Left cardiac atrium (tissue), 4 donors: ENCODE measurements at regions not wholly inside any gene's neighbourhood (a gene's known extent, or its start where the extent isn't known, plus 50 kb on each side); places are given as distances from the start of the nearest gene placed in this dataset.
A peak's percentile ranks its signal among the peaks of the same experiment; 100 is the strongest.

Experiments used
- ATAC-seq, 2 donors: fragments of 200-7000 bp; cut with Tn5 transposase; one replicate each; pipeline ENCODE4 v1.9.1; 2020; ENCODE audit warnings: mild to moderate bottlenecking in 2 of 2, moderate library complexity in 2 of 2
- DNase-seq: peaks from one replicate; pipeline ENCODE4 v3.0.0-alpha.2; 2020
- intact Hi-C, 2 donors: fragments of 100-400 bp; cut with DNase I; formaldehyde crosslinking; loops; one replicate each; pipeline versions ENCODE4 v1.14.1 to v1.15.1; 2022 to 2023
- donor health status: DM: no; HTN: yes; CAD: no.
- donor health status: DM: no; HTN: yes; CAD: no; lungs with severe emphysema.
- donor health status: DM: yes; HTN: yes; CAD: no.
- donor health status: Dilated cardiomyopathy.

DNA sequence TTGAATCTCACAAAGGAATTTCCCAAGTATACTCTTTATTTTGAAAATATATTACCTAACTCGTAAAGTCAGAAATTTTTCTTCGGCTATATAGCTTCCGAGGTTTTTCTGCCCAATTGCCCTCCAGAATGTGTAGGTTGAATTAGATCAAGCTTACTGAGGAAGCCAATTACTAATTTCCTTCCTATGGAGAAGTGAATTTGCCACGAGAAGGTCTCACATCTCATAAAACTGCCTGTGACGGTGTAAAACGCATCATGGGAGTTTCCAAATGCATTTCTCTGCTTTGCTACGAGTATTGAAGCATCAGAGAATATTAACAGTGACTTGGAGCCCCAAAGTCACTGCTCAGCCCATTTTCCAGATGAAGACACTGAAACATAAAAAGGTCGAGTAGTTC, 262.3 kb downstream of the PTBP2 start:
- intact Hi-C loops = no loop called here
- DNase-seq (no peak), ATAC-seq (no peak)

DNA sequence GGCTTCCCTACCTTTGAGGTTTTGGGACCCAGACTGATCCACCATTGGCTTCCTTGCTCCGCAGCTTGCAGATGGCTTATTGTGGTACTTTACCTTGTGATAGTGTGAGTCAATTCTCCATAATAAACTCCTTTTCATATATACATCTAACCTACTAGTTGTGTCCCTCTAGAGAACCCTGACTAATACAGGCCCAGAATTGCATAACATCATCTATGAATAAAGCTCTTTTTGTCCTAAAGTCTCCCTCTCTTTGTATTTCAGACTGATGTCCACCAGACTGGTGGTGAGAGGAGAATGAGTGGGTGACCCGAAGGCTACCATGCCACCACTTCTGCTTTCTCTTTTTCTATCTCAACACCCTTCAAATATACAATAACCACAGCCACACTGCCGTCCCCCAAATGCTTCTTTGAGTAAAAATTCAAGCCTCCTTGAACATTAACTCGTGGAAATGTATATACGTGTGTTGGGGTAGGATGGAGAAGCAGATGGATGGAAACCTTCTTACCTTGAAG, 265.7 kb downstream of the PTBP2 start:
- ATAC-seq (no peak), DNase-seq (no peak)
- intact Hi-C loops = no loop called here

DNA sequence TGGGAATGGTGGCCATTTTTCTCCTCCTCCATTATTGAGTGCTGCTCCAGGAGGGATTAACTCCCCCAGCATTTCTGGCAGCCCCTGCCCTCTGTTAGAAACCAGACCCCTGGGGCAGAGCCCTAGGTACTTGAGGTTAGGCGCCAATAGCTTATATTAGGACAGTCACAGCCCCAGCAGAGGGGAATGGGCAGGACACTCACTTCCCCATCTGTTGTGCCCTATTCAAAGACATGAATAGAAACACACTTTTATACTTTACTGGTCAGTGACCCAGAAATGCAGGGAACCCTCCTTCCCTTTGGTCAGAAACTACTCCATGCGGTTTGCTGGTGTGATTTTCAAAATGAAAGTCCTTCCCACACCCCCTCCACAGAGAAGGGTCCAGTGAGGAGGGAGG, 267.7 kb downstream of the PTBP2 start:
- DNase-seq (no peak), ATAC-seq (no peak)
- intact Hi-C loops = no loop called here

DNA sequence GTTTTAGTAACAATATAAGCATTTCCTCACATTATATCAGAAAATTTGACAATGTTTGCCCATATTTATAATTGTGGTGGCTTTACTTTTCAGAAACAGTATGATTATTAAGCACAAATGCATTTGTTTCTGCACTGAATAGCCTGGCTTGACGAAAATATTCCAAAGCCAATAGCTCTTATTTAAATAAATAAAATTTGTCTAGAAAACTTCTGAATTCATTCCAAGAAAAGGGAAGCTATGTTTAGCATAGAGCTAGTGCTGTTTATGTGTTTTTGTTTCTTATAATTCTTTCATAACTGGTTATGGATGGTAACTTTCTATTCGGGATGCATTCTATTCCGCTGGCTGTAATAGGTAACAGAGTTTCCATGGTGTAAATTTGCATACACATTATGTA, 268.6 kb downstream of the PTBP2 start:
- ATAC-seq (no peak), DNase-seq (no peak)
- intact Hi-C loops = no loop called here

DNA sequence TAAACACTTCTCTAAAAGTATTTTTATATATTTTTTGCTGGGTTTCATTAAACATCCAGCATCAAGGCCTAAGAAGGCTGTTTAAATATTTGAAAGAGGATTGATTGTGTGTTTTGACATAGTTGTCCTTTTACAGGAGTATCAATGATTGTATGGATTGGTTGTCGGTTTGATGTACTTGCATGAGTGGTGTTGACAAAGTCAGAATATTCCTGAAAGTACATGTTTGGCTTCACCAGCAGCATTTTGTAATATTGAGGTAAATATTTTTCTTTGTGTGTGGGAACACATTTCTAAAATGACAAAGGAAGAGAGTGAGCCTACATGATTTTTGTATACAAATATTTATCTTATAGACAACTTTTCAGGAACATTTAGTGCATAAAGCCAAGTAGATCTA, 269.7 kb downstream of the PTBP2 start:
- no peak for DNase-seq
- intact Hi-C loops = no loop called here
- ATAC-seq = no peak

DNA sequence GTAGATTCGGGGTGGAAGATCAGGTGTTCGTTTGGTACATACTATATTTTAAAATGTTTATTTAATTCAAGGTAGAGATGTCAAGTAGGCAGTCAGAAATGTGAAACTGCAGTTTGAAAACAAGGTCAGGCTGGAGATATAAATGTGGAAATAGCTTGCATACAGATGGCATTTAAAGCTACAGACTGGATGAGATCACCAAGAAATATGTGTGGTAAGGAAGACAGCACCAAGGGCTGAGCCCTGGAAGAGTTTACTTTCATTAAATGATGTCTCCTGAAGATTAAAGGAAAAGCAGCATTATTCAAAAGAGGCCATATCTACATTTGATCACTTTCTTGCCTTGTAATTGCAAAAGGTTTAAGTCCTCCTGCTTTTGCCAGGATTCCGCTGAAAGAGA, 271.3 kb downstream of the PTBP2 start:
- no peak for DNase-seq
- no peak for ATAC-seq
- intact Hi-C loops = no loop called here

DNA sequence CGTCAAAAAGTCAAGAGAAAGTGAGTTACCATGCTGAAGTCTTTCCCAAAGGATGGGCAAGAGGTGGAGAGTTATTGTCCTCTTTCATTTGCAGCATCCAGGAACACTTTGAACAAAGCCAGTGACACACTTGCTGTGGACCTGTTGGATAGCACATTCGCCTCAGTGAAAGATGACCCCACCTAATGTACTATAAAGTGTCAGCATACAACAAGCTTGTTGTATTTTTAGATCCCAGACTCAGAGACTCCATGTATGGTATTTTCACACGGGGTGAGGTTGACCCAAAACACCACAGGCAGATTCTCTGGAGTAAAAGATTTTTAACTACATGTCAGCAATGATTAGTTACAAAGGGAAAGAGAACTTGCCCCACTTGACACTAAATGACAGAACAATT, 273.8 kb downstream of the PTBP2 start:
- no peak for DNase-seq
- peak; percentile 67 to 87 for ATAC-seq
- intact Hi-C loops = no loop called here

DNA sequence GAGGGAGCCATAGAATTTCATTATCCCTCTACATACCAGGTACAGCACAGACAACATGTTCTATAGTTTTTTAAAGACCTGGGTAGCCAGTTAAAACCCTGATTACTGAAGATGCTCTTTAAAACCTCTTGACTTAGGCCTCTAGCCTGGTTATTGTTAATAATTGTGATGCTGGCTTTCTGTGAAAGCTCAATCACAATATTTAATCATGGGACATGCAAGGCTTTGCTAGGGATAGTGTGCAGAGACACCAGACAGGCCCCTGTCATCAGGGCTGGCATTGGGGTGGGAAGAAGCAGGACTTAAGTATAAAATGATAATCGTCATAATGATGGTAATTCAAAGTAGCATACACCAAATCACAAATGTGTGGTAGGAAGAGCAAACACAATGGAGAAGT, 274.4 kb downstream of the PTBP2 start:
- DNase-seq (no peak), ATAC-seq (no peak)
- intact Hi-C loops = no loop called here

DNA sequence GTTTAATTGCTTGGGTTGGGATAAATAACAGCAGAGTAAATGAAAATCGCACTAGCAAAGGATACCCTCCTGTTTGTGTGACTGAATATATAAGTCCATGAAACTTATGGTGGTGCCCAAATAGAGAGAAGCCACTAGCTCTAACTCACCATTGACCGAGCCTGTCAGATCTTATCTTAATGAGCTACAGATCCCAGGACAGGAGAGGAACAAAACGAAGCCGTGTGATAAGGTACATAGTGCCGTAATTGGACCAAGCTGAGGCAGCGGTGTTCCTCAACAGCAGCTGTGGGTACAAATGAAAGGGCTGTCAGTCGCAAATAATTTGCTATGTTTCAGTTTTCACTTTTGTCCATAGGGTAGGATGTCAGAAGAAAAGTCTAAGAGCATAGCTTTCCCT, 276.1 kb downstream of the PTBP2 start:
- no peak for DNase-seq
- intact Hi-C loops = no loop called here
- peak in 1 of 2 donors; percentile 77 for ATAC-seq

DNA sequence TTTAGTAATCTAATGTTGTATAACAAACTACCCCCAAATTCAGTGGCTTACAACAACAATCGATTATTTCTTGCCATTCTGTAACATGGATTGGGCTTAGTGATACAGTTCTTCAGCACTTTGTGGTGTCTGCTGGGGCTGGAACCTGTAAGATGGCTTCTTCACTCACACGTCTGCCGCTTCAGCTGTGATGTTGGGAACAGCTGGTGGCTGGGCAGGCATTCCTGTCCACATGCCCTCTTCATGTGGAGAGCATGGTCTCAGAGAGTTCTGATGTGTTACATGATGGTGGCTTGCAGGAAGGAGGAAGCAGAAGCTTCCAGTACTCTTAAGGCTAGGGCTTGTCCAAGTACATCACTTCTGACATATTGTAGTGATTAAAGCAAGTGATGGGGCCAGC, 276.9 kb downstream of the PTBP2 start:
- intact Hi-C loops = no loop called here
- ATAC-seq = no peak
- DNase-seq = no peak

DNA sequence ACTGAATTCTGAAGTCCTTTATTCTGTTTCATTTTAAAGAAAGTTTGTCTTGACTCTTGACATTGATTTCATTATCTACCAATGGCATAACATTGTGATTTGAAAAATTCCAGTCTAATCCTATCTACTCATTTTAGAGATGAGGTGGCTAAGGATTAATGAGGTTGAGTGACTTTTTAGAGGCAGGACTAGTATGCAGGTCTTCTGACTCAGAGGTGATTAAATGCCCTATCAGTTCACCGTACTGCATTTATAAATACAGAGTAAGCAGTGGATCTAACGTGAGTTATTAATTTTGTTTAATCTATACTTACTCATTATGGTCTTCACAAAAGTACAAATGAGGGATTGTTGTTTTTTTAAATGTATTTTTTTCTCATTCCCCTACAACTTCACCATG, 277.6 kb downstream of the PTBP2 start:
- ATAC-seq = no peak
- no peak for DNase-seq
- intact Hi-C loops = no loop called here

DNA sequence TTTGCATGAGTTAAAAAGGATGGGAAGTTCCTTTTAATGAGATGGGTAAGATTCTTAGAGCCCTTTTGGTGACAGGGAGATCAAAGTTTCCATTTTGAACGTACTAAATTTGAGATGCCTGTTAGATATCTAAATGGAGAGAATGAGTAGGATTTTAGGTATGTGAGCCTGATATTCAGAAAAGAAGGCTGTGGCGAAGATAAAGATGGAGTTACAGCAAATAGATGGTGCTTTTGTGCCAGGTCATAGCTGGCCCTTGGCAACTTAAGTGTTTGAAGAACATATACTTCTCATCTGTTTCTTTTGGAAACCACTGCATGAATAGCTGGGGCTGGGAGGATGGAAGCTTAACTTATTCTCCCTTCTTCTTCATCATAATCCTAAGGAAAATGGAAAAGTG, 282.5 kb downstream of the PTBP2 start:
- intact Hi-C loops = no loop called here
- ATAC-seq = no peak
- DNase-seq = no peak

DNA sequence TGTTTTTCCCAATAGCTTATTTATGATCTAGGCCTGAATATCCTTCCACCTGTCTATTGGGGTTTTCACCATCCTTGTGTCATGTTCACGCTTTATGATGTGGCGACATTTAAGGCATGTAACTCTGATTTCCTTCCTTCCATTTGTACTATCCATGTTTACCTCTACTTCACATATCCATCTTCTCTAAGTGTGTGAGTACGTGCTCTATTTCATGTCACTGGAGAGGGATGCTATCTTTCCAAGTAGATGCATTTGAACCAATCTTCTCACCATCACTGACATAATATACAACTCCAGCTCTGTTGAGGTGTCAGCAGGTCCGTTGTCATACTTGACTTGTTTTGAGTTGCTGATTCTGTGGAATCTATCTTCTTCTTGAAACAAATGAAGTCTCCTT, 283.2 kb downstream of the PTBP2 start:
- ATAC-seq (no peak), DNase-seq (no peak)
- intact Hi-C loops = no loop called here

DNA sequence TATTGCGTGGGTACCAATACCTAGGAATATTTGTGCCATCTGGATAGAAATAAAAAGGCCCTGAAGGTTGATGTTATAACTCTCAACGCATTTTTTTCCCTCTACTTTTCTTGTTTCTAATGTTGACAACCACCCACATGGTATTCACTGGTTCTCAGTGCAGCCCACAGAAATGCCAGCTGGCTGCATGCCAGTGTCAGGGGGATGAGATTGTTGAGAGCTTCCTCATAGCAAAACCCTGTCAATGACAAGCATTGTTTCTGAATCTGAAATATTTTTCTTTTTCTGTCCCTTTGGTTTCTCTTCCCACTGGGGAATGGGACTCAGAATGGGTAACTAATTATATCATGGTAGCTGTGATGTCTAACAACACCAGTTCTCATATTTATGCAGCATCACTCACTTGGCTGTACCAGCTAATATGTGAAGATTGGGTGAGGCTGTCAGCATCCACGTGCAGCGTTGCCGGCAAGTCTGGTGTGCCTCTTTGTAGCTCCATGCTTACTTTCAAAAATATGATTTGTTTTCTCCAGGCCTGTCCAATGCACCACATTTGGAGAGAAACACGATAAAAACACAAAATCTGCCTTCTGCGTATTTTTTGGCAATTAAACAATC, 284.6 kb downstream of the PTBP2 start:
- DNase-seq (peak; percentile 47), ATAC-seq (peak in 1 of 2 donors; percentile 66)
- intact Hi-C loops = no loop called here

DNA sequence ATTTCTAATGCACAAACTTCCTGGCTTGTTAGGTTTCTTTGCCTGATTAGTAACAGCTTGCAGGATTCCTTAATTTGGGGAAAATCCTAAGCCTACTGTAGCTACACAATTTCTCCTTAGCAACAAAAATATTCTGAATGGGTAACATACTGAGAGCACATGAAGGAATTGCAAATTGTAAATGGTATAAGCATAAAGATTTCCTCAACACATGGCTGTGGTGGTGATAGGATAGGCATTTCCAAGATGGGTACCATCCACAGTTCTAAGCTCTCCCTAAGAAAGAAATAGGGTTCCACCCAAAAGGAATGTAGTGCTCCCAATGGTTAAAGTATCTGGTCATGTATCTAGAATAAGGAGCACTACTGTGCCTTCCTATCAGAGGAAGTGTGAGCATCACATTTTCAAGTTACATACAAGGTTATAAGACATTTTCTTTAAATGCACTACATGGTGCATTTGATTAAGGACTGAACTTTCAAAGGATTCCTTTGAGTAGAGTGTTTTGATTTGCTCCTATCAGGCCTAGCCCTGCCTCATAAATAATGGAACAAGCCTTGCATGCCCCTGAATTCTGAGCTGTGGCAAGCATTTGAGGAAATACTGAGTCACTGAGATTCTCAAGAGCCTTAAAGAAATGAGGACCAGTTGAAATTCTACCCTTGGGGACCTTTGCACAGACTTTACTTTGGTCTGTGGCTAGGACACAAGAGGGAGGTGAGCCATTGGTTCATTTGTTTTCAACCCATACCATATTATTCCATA, 286.4 kb downstream of the PTBP2 start:
- ATAC-seq (no peak), DNase-seq (no peak)
- intact Hi-C loops = no loop called here

DNA sequence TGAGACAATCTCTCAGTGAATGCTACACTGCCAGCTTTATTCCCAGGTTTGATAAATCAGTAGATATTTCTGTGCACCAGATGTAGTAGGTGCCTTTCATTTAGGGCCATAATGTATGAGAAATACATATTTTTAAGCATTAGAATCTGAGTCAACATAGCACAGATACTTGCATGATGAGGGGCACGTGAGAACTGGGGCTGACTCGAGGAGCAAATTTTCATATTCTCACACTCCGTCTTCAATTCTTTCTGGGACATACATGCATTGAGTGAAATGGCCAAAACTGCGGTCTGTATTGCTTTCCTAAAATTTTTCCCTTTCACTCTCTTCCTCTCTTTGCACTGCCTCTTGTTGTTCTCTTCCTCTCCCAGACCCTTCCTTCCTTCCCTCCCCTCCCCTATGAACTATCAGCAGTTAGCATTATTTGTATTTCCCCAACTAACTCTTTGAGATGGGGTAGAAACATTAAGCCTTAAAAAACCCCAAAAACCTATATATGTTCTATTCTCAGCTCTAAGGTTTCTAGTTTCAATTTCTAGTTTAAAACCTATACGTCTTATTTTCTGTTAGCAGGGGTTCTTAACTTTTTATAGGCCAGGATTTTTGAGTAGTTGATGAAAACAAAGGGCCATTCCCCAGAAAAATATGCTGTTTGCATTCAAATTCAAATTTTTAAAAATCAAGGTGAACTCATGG, 289.1 kb downstream of the PTBP2 start:
- no peak for DNase-seq
- ATAC-seq = no peak
- intact Hi-C loops = no loop called here

DNA sequence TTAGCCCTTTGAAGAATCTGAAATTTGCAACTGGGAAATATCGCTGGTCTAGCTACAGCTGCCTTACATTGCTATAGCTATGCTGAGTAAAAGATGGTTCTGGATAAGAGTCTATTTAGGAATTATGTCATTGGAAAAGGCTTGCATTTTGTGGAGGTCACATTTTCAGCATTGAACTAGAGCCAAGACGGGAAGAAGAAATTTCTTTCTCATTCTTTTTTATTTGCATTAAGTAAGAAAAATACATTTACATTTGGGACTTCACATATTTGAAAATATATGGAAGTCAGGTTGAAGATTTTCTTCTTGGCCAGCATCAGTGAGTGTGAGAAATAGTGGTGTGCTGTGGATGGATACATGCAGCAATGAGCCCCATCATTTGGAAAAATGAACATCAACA, 291.6 kb downstream of the PTBP2 start:
- no peak for ATAC-seq
- no peak for DNase-seq
- intact Hi-C loops = no loop called here

DNA sequence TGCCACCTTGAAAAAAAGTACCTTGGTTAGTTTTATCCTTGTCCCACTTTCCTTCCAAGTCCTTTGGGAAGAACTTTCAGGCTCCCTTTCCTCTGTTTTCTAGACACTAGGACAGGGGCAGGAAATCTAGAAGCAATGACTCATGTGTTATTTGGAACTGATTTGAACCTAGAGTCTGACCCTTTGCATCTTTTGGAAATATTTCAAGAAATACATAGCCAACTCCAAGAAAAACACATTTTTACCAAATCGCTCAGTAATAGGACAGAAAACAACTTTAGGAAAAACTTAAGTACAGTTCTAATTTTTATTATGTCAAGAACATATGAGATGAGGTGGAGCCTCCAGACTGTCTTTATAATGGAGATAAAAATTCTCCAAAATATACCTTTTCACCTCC, 292.4 kb downstream of the PTBP2 start:
- intact Hi-C loops = no loop called here
- ATAC-seq (peak; percentile 38 to 87), DNase-seq (no peak)

DNA sequence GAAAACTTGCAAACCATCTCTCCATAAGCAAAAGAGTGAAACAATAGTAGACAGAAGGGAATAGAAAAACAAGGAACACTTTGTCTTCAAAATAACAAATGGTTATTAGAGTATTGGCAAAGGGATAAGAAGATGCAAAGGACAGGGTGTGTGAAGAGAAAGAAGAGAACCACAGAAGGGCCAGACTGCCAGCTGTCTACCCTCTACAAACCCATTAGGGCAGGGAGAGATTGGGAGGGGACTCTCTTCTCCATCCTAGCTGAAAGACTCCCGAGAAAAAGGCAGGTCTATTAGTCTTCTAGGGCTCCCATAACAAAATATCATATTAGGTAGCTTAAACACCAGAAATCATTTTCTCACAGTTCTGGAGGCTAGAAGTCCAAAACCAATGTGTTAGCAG, 292.8 kb downstream of the PTBP2 start:
- peak in 1 of 2 donors; percentile 57 for ATAC-seq
- no peak for DNase-seq
- intact Hi-C loops = no loop called here

DNA sequence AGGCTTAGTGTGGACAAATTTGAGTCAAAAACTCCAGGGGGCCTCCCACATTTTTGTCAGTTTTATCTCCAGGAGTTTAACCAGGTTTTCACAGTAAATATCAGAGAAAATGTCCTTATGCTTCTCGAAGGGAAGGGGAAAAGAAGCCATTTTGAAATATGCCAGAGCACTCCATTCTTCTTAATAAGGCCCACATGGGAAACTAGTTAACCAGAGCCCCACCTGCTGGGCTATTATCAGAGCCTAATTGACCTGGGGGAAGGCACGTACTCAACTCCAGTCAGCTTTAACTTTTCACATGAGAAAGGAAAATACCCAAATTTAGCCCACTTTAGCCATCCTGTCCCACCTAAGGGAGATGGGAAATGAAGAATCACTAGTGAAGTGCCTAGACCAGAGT, 296.3 kb downstream of the PTBP2 start:
- ATAC-seq (no peak), DNase-seq (no peak)
- intact Hi-C loops = no loop called here
